Epithelial cell of proximal tubule (primary cell): ENCODE measurements at regions not wholly inside any gene's neighbourhood (a gene's known extent, or its start where the extent isn't known, plus 50 kb on each side); places are given as distances from the start of the nearest gene placed in this dataset.

Source experiments
- DNase-seq: peaks from one replicate; pipeline ENCODE4 v3.0.0-alpha.2; 2011; ENCODE audit warnings: low read depth
- H3K4me3 ChIP-seq: 2 replicates; pipeline ENCODE4 v1.5.1; 2011; ENCODE audit warnings: low read depth, mild to moderate bottlenecking, low read length
- CTCF ChIP-seq: conservative IDR thresholded peaks from 2 replicates; pipeline ENCODE4 v1.5.1; 2012; ENCODE audit warnings: low read depth, mild to moderate bottlenecking, low read length

- no peak for TF ChIP-seq CTCF
- no peak overlapping the region for H3K4me3 ChIP-seq
- DNase-seq = no peak
Measured at GRCh38 chr12:58621126-58621525, 299.2 kb downstream of the LRIG3 start.

GRCh38 chr12:58629376-58629775 lies 290.9 kb downstream of the LRIG3 start:
- no peak overlapping the region for H3K4me3 ChIP-seq
- no peak for DNase-seq
- TF ChIP-seq CTCF = no peak

GRCh38 chr12:58633479-58633878 lies 286.8 kb downstream of the LRIG3 start:
- H3K4me3 ChIP-seq = no peak overlapping the region
- no peak for TF ChIP-seq CTCF
- DNase-seq = no peak

GRCh38 chr12:58639318-58639934 lies 280.9 kb downstream of the LRIG3 start:
- peak; percentile 10 for DNase-seq
- no peak for TF ChIP-seq CTCF
- H3K4me3 ChIP-seq = no peak overlapping the region

GRCh38 chr12:58640314-58640713 lies 280.0 kb downstream of the LRIG3 start:
- no peak for DNase-seq
- TF ChIP-seq CTCF = no peak
- H3K4me3 ChIP-seq = no peak overlapping the region

GRCh38 chr12:58645946-58646345 lies 274.4 kb downstream of the LRIG3 start:
- no peak for DNase-seq
- no peak for TF ChIP-seq CTCF
- H3K4me3 ChIP-seq = no peak overlapping the region

- no peak overlapping the region for H3K4me3 ChIP-seq
- TF ChIP-seq CTCF = no peak
- no peak for DNase-seq
Measured at GRCh38 chr12:58647495-58647894, 272.8 kb downstream of the LRIG3 start.
